H9 (cell line): ENCODE measurements at regions not wholly inside any gene's neighbourhood (a gene's known extent, or its start where the extent isn't known, plus 50 kb on each side); places are given as distances from the start of the nearest gene placed in this dataset.

Experiments used
- DNase-seq: peaks from one replicate; pipeline ENCODE4 v3.0.0-alpha.2; 2017
- H2AFZ ChIP-seq: one replicate; pipeline ENCODE4 v1.6.1; 2013; ENCODE audit warnings: mild to moderate bottlenecking, low read length, control low read depth, moderate library complexity
- H2AK5ac ChIP-seq: 2 replicates; pipeline ENCODE4 v1.6.1; 2013; ENCODE audit warnings: low read length, control low read depth, mixed read lengths; ENCODE audit not compliant: insufficient read length
- H2BK120ac ChIP-seq: one replicate; pipeline ENCODE4 v1.6.1; 2013; ENCODE audit warnings: low read depth, mild to moderate bottlenecking, low read length, control low read depth, inconsistent platforms; ENCODE audit not compliant: poor library complexity, severe bottlenecking
- H2BK12ac ChIP-seq: 2 replicates; pipeline ENCODE4 v1.6.1; 2013; ENCODE audit warnings: low read length, control low read depth, mixed read lengths, low read depth; ENCODE audit not compliant: insufficient read length
- H2BK15ac ChIP-seq: 2 replicates; pipeline ENCODE4 v1.6.1; 2013; ENCODE audit warnings: low read depth, low read length, control low read depth
- H2BK20ac ChIP-seq: one replicate; pipeline ENCODE4 v1.6.1; 2013; ENCODE audit warnings: low read depth, mild to moderate bottlenecking, low read length, control low read depth, inconsistent platforms; ENCODE audit not compliant: poor library complexity, severe bottlenecking
- H2BK5ac ChIP-seq: 2 replicates; pipeline ENCODE4 v1.6.1; 2013; ENCODE audit warnings: low read length, control low read depth, mixed read lengths; ENCODE audit not compliant: insufficient read length
- H3K14ac ChIP-seq: 2 replicates; pipeline ENCODE4 v1.6.1; 2013; ENCODE audit warnings: low read length, control low read depth; ENCODE audit not compliant: insufficient read depth
- H3K18ac ChIP-seq: 2 replicates; pipeline ENCODE4 v1.6.1; 2013; ENCODE audit warnings: low read depth, mild to moderate bottlenecking, mixed read lengths, low read length, control low read depth; ENCODE audit not compliant: insufficient read length
- H3K23ac ChIP-seq: 2 replicates; pipeline ENCODE4 v1.6.1; 2013; ENCODE audit warnings: low read length, control low read depth, mixed read lengths, low read depth; ENCODE audit not compliant: insufficient read length
- H3K23me2 ChIP-seq: 2 replicates; pipeline ENCODE4 v1.6.1; 2013; ENCODE audit warnings: low read depth, mild to moderate bottlenecking, mixed read lengths, low read length, control low read depth; ENCODE audit not compliant: insufficient read length, poor library complexity, severe bottlenecking
- H3K27ac ChIP-seq: 2 replicates; pipeline ENCODE4 v1.5.1; 2013; ENCODE audit warnings: low read length, control low read depth, mixed read lengths, low read depth; ENCODE audit not compliant: insufficient read length
- H3K27me3 ChIP-seq: 2 replicates; pipeline ENCODE4 v1.6.1; 2013; ENCODE audit warnings: low read length, control low read depth, inconsistent platforms; ENCODE audit not compliant: insufficient read depth
- H3K4ac ChIP-seq: 2 replicates; pipeline ENCODE4 v1.6.1; 2013; ENCODE audit warnings: low read depth, mild to moderate bottlenecking, control low read depth, inconsistent platforms, low read length, moderate library complexity
- H3K4me1 ChIP-seq: 2 replicates; pipeline ENCODE4 v1.6.1; 2013; ENCODE audit warnings: low read length, control low read depth, inconsistent platforms; ENCODE audit not compliant: insufficient read depth
- H3K4me2 ChIP-seq: 2 replicates; pipeline ENCODE4 v1.6.1; 2013; ENCODE audit warnings: low read length, control low read depth, mixed read lengths; ENCODE audit not compliant: insufficient read length, insufficient read depth
- H3K56ac ChIP-seq: 2 replicates; pipeline ENCODE4 v1.6.1; 2013; ENCODE audit warnings: low read depth, mild to moderate bottlenecking, mixed read lengths, low read length, control low read depth; ENCODE audit not compliant: insufficient read length
- H3K79me1 ChIP-seq: 2 replicates; pipeline ENCODE4 v1.6.1; 2013; ENCODE audit warnings: low read depth, mild to moderate bottlenecking, moderate library complexity, low read length, control low read depth, inconsistent platforms; ENCODE audit not compliant: insufficient read depth, poor library complexity, severe bottlenecking
- H3K79me2 ChIP-seq: 2 replicates; pipeline ENCODE4 v1.6.1; 2013; ENCODE audit warnings: low read length, control low read depth, inconsistent platforms; ENCODE audit not compliant: insufficient read depth
- H3K9ac ChIP-seq: 2 replicates; pipeline ENCODE4 v1.6.1; 2013; ENCODE audit warnings: low read length, control low read depth, mixed read lengths; ENCODE audit not compliant: insufficient read length; ENCODE audit errors: extremely low read depth
- H3K9me3 ChIP-seq: one replicate; pipeline ENCODE4 v1.6.1; 2013; ENCODE audit warnings: low read depth, low read length, inconsistent platforms; ENCODE audit not compliant: control insufficient read depth
- H3T11ph ChIP-seq: one replicate; pipeline ENCODE4 v1.6.1; 2013; ENCODE audit warnings: mild to moderate bottlenecking, low read length, control low read depth, inconsistent platforms
- H4K20me1 ChIP-seq: one replicate; pipeline ENCODE4 v1.6.1; 2013; ENCODE audit not compliant: control insufficient read depth, insufficient read length, insufficient read depth
- H4K5ac ChIP-seq: 2 replicates; pipeline ENCODE4 v1.6.1; 2013; ENCODE audit warnings: low read depth, mild to moderate bottlenecking, mixed read lengths, low read length, control low read depth; ENCODE audit not compliant: insufficient read length
- H4K8ac ChIP-seq: replicated peaks from 2 replicates; pipeline ENCODE4 v1.6.1; 2013; ENCODE audit warnings: low read length, control low read depth, mixed read lengths, low read depth; ENCODE audit not compliant: insufficient read length
- H4K91ac ChIP-seq: 2 replicates; pipeline ENCODE4 v1.6.1; 2013; ENCODE audit warnings: low read depth, mild to moderate bottlenecking, moderate library complexity, mixed read lengths, low read length, control low read depth; ENCODE audit not compliant: insufficient read length
- H3K27ac Mint-ChIP-seq, 3 experiments: 2 replicates in 2 of 3; 3 replicates in 1 of 3; pipeline ENCODE4 v1.8.0; 2020 to 2021; ENCODE audit warnings: mixed read lengths in 3 of 3, mild to moderate bottlenecking in 1 of 3, moderate library complexity in 1 of 3
- H3K27me3 Mint-ChIP-seq: 2 replicates; pipeline ENCODE4 v1.8.0; 2021; ENCODE audit warnings: low read depth, mild to moderate bottlenecking, moderate library complexity, mixed read lengths
- H3K36me3 Mint-ChIP-seq, 3 experiments: 2 replicates in 2 of 3; 3 replicates in 1 of 3; pipeline ENCODE4 v1.8.0; 2020 to 2021; ENCODE audit warnings: low read depth in 3 of 3, mixed read lengths in 3 of 3; ENCODE audit not compliant: insufficient read depth in 1 of 3
- H3K4me1 Mint-ChIP-seq, 2 experiments: 2 replicates each; pipeline ENCODE4 v1.8.0; 2020; ENCODE audit warnings: mixed read lengths in 2 of 2
- H3K4me3 Mint-ChIP-seq, 2 experiments: 2 replicates in 1 of 2; 3 replicates in 1 of 2; pipeline ENCODE4 v1.8.0; 2020 to 2021; ENCODE audit warnings: mild to moderate bottlenecking in 2 of 2, mixed read lengths in 2 of 2, moderate library complexity in 1 of 2
- H3K9me3 Mint-ChIP-seq, 2 experiments: 2 replicates in 1 of 2; 3 replicates in 1 of 2; pipeline ENCODE4 v1.8.0; 2020; ENCODE audit warnings: mild to moderate bottlenecking in 2 of 2, mixed read lengths in 2 of 2, moderate library complexity in 1 of 2
- WGBS: extraction: QIAGEN DNeasy Blood & Tissue Kit; methylation state at CpG from one replicate; pipeline ENCODE4 v1.1.7; 2013; ENCODE audit warnings: missing lambda C conversion rate, low lambda C conversion rate, mixed read lengths; ENCODE audit not compliant: insufficient read length; ENCODE audit errors: extremely low coverage; 5-methylcytosine and 5-hydroxymethylcytosine counted together
- TF ChIP-seq, protein P1 (sequence below): fragments of 200-600 bp; sonication (generic); conservative IDR thresholded peaks from 3 replicates; pipeline ENCODE4 v1.8.0; 2021; ENCODE audit warnings: antibody characterized with exemption, mild to moderate bottlenecking

GRCh38 chr19:30222428-30222873, 149.7 kb upstream of the ZNF536 start:
- peaks cover 71% of the 10 kb centered on the region for H3K27me3 Mint-ChIP-seq
- no peak overlapping the region for H3K27ac ChIP-seq
- no peak overlapping the region for H2AK5ac ChIP-seq
- no peak overlapping the region for H4K91ac ChIP-seq
- H3K4me3 Mint-ChIP-seq = no peak overlapping the region
- no peaks in the 10 kb centered on the region for H3K79me2 ChIP-seq
- H4K5ac ChIP-seq = no peak overlapping the region
- H3K56ac ChIP-seq = no peak overlapping the region
- peaks cover 41% of the 10 kb centered on the region for H3K27me3 ChIP-seq
- TF ChIP-seq, protein P1, sequence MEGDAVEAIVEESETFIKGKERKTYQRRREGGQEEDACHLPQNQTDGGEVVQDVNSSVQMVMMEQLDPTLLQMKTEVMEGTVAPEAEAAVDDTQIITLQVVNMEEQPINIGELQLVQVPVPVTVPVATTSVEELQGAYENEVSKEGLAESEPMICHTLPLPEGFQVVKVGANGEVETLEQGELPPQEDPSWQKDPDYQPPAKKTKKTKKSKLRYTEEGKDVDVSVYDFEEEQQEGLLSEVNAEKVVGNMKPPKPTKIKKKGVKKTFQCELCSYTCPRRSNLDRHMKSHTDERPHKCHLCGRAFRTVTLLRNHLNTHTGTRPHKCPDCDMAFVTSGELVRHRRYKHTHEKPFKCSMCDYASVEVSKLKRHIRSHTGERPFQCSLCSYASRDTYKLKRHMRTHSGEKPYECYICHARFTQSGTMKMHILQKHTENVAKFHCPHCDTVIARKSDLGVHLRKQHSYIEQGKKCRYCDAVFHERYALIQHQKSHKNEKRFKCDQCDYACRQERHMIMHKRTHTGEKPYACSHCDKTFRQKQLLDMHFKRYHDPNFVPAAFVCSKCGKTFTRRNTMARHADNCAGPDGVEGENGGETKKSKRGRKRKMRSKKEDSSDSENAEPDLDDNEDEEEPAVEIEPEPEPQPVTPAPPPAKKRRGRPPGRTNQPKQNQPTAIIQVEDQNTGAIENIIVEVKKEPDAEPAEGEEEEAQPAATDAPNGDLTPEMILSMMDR = peak; percentile 94
- H2BK12ac ChIP-seq = no peak overlapping the region
- H2BK5ac ChIP-seq = no peak overlapping the region
- H4K8ac ChIP-seq = no peak overlapping the region
- peaks cover 0 to 4% of the 10 kb centered on the region in 2 experiments; a peak in 3 of 5 replicates for H3K9me3 Mint-ChIP-seq
- no peak overlapping the region for H2AFZ ChIP-seq
- no peak overlapping the region for H3K9ac ChIP-seq
- no peak overlapping the region for H3K4ac ChIP-seq
- H4K20me1 ChIP-seq = no peaks in the 10 kb centered on the region
- no peak overlapping the region for H3K27ac Mint-ChIP-seq
- no peaks in the 10 kb centered on the region for H3K4me1 ChIP-seq
- DNase-seq = peak; percentile 62
- no peak overlapping the region for H3K23ac ChIP-seq
- H3K4me2 ChIP-seq = peak overlapping the region; percentile 67
- H3K23me2 ChIP-seq = peaks cover 16% of the 10 kb centered on the region
- H2BK15ac ChIP-seq = no peak overlapping the region
- no peak overlapping the region for H3K14ac ChIP-seq
- WGBS = no CpG with 5 or more reads among the region's 39 CpGs
- no peaks in the 10 kb centered on the region for H3K9me3 ChIP-seq
- no peak overlapping the region for H3K18ac ChIP-seq
- H2BK20ac ChIP-seq = no peak overlapping the region
- H3K36me3 Mint-ChIP-seq = no peaks in the 10 kb centered on the region
- no peak overlapping the region for H3T11ph ChIP-seq
- no peaks in the 10 kb centered on the region for H3K79me1 ChIP-seq
- H2BK120ac ChIP-seq = no peak overlapping the region
- H3K4me1 Mint-ChIP-seq = peaks cover 30 to 37% of the 10 kb centered on the region in 2 experiments
